PC-3 (cell line): ENCODE measurements at regions not wholly inside any gene's neighbourhood (a gene's known extent, or its start where the extent isn't known, plus 50 kb on each side); places are given as distances from the start of the nearest gene placed in this dataset.

Source experiments
- CTCF ChIP-seq: fragments of 300-600 bp; sonication (generic); conservative IDR thresholded peaks from 2 replicates; pipeline ENCODE4 v1.5.1; 2017; ENCODE audit warnings: antibody characterized with exemption, low read depth, mild to moderate bottlenecking, low read length
- EZH2 ChIP-seq: fragments of 300-600 bp; sonication (generic); IDR thresholded peaks from one replicate; pipeline ENCODE4 v1.6.1; 2017; ENCODE audit warnings: antibody characterized with exemption, mild to moderate bottlenecking, low read length; ENCODE audit not compliant: unreplicated experiment

GRCh38 chr14:66131111-66131510 lies 355.1 kb upstream of the CCDC196 start:
- TF ChIP-seq CTCF (no peak), EZH2 (no peak)
